ENCODE measurements at regions not wholly inside any gene's neighbourhood (a gene's known extent, or its start where the extent isn't known, plus 50 kb on each side); places are given as distances from the start of the nearest gene placed in this dataset.

DNA sequence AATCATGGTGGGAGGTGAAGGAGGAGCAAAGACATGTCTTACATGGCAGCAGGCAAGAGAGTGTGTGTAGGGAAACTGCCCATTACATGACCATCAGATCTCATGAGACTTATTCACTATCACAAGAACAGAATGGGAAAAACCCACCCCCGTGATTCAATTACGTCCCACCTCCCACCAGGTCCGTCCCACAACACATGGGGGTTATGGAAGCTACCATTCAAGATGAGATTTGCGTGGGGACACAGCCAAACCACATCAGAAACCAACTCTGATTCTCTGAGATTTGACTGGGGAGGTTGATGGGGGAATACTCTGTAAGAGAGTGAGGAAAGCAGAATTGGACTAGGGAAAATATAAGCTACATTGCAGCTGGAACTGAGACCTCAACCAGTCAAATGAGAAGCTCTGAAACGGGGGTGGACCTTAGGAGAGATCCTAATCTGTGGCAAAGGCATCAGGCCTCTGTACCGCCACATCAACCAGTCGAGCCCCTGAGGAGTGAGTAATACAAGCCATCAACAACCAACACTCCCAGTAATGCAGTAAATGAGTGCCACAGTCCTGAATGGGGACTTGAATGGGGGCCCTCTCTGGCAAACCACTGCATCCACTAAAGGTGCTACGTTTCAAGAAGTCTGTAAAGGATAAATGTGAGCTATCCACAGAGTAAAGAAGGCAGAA lies 207.9 kb upstream of the GADL1 start (continued):
- TF ChIP-seq, protein P1, sequence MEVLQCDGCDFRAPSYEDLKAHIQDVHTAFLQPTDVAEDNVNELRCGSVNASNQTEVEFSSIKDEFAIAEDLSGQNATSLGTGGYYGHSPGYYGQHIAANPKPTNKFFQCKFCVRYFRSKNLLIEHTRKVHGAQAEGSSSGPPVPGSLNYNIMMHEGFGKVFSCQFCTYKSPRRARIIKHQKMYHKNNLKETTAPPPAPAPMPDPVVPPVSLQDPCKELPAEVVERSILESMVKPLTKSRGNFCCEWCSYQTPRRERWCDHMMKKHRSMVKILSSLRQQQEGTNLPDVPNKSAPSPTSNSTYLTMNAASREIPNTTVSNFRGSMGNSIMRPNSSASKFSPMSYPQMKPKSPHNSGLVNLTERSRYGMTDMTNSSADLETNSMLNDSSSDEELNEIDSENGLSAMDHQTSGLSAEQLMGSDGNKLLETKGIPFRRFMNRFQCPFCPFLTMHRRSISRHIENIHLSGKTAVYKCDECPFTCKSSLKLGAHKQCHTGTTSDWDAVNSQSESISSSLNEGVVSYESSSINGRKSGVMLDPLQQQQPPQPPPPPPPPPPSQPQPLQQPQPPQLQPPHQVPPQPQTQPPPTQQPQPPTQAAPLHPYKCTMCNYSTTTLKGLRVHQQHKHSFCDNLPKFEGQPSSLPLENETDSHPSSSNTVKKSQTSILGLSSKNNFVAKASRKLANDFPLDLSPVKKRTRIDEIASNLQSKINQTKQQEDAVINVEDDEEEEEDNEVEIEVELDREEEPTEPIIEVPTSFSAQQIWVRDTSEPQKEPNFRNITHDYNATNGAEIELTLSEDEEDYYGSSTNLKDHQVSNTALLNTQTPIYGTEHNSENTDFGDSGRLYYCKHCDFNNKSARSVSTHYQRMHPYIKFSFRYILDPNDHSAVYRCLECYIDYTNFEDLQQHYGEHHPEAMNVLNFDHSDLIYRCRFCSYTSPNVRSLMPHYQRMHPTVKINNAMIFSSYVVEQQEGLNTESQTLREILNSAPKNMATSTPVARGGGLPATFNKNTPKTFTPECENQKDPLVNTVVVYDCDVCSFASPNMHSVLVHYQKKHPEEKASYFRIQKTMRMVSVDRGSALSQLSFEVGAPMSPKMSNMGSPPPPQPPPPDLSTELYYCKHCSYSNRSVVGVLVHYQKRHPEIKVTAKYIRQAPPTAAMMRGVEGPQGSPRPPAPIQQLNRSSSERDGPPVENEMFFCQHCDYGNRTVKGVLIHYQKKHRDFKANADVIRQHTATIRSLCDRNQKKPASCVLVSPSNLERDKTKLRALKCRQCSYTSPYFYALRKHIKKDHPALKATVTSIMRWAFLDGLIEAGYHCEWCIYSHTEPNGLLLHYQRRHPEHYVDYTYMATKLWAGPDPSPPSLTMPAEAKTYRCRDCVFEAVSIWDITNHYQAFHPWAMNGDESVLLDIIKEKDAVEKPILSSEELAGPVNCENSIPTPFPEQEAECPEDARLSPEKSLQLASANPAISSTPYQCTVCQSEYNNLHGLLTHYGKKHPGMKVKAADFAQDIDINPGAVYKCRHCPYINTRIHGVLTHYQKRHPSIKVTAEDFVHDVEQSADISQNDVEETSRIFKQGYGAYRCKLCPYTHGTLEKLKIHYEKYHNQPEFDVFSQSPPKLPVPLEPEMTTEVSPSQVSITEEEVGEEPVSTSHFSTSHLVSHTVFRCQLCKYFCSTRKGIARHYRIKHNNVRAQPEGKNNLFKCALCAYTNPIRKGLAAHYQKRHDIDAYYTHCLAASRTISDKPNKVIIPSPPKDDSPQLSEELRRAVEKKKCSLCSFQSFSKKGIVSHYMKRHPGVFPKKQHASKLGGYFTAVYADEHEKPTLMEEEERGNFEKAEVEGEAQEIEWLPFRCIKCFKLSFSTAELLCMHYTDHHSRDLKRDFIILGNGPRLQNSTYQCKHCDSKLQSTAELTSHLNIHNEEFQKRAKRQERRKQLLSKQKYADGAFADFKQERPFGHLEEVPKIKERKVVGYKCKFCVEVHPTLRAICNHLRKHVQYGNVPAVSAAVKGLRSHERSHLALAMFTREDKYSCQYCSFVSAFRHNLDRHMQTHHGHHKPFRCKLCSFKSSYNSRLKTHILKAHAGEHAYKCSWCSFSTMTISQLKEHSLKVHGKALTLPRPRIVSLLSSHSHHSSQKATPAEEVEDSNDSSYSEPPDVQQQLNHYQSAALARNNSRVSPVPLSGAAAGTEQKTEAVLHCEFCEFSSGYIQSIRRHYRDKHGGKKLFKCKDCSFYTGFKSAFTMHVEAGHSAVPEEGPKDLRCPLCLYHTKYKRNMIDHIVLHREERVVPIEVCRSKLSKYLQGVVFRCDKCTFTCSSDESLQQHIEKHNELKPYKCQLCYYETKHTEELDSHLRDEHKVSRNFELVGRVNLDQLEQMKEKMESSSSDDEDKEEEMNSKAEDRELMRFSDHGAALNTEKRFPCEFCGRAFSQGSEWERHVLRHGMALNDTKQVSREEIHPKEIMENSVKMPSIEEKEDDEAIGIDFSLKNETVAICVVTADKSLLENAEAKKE (CRISPR knock-in tag; IDR thresholded peaks at IDR 0.05), result no peak
- TF ChIP-seq EZH2phosphoT487 (IDR thresholded peaks at IDR 0.05; ENCODE audit: unreplicated experiment) (no peak), STAT1 (IDR thresholded peaks at IDR 0.05; ENCODE audit: unreplicated experiment) (no peak), NANOG (IDR thresholded peaks at IDR 0.05; ENCODE audit: borderline replicate concordance) (no peak), JUNB (IDR thresholded peaks at IDR 0.05; ENCODE audit: unreplicated experiment) (no peak), POLR2AphosphoS5 (IDR thresholded peaks at IDR 0.05; ENCODE audit: low read depth) (no peak), CREB1 (CRISPR knock-in tag; IDR thresholded peaks at IDR 0.05; ENCODE audit: low read depth) (no peak)

DNA sequence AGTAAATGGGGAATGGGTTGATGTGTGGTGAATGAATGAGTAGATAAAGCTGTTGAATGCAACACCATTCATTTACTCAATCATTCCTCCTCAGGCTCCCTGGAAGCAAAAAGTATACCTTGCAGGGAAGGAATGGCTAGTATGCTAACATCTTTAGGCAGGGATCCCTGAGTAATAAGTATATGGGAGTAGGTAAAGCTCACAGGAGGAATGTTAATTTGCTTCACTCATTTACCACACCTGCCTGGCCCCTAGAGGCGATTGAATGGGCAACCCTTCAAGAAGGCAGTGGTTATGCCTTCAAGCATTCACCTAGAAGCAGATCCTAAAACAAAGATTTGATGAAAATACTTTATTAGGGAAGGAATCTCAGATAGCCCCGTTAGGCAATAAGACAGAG lies 208.7 kb upstream of the GADL1 start:
- Histone ChIP-seq H3K9me2 (ENCODE audit: insufficient read depth) (peaks cover 14% of the 10 kb centered on the region; the same call in 1 of the 2 replicates), H2AFZ (no peak overlapping the region), H3K27me3 (ENCODE audit: insufficient read depth) (no peaks in the 10 kb centered on the region), H4K20me1 (replicated peaks; ENCODE audit: insufficient read depth) (no peaks in the 10 kb centered on the region), H3K27ac (ENCODE audit: low read depth) (no peak overlapping the region), H3K4me1 (ENCODE audit: insufficient read depth) (no peaks in the 10 kb centered on the region), H3K36me3 (ENCODE audit: insufficient read depth) (no peaks in the 10 kb centered on the region), H3K79me2 (replicated peaks; ENCODE audit: insufficient read depth) (no peaks in the 10 kb centered on the region), H3K4me3 (no peak overlapping the region), H3K4me2 (no peak overlapping the region), H3F3A (replicated peaks; ENCODE audit: low read depth) (no peaks in the 10 kb centered on the region)
- Mint-ChIP-seq H3K36me3 (ENCODE audit: low read depth) (no peaks in the 10 kb centered on the region), H3K4me3 (no peak overlapping the region), H3K27ac (no peak overlapping the region), H3K4me1 (peaks cover 11% of the 10 kb centered on the region; the same call in 2 of the 3 replicates), H3K9me3 (no peaks in the 10 kb centered on the region), H3K27me3 (ENCODE audit: insufficient read depth, low read depth, poor library complexity) (no peaks in the 10 kb centered on the region)
- DNase-seq (ENCODE audit: low spot score) (no peak), ATAC-seq (no peak)
- TF ChIP-seq POLR2AphosphoS5 (IDR thresholded peaks at IDR 0.05; ENCODE audit: low read depth) (no peak), STAT1 (IDR thresholded peaks at IDR 0.05; ENCODE audit: unreplicated experiment) (no peak), JUNB (IDR thresholded peaks at IDR 0.05; ENCODE audit: unreplicated experiment) (no peak)
- TF ChIP-seq, protein P1 (CRISPR knock-in tag; IDR thresholded peaks at IDR 0.05), result no peak
